Colonic mucosa (tissue), 4 donors: ENCODE measurements at regions not wholly inside any gene's neighbourhood (a gene's known extent, or its start where the extent isn't known, plus 50 kb on each side); places are given as distances from the start of the nearest gene placed in this dataset.

ENCODE experiments used
- DNase-seq: peaks from one replicate; pipeline ENCODE4 v3.0.0-alpha.2; 2020
- H3K27ac ChIP-seq: fragments of 200-600 bp; one replicate; pipeline ENCODE4 v1.8.0; 2021
- H3K27me3 ChIP-seq: fragments of 200-600 bp; one replicate; pipeline ENCODE4 v1.8.0; 2021
- H3K36me3 ChIP-seq: fragments of 200-600 bp; one replicate; pipeline ENCODE4 v1.8.0; 2021
- H3K4me1 ChIP-seq: fragments of 200-600 bp; one replicate; pipeline ENCODE4 v1.8.0; 2021; ENCODE audit warnings: mild to moderate bottlenecking
- H3K4me3 ChIP-seq: fragments of 200-600 bp; one replicate; pipeline ENCODE4 v1.8.0; 2021
- H3K9ac ChIP-seq, 2 donors: one replicate each; pipeline ENCODE4 v1.7.0; 2013; ENCODE audit warnings: control low read depth in 2 of 2, low read depth in 2 of 2, low read length in 2 of 2
- H3K9me3 ChIP-seq: fragments of 200-600 bp; one replicate; pipeline ENCODE4 v1.8.0; 2021
- CTCF ChIP-seq: fragments of 200-600 bp; IDR thresholded peaks from one replicate; pipeline ENCODE4 v1.8.0; 2022; ENCODE audit warnings: antibody characterized with exemption, mild to moderate bottlenecking
- intact Hi-C: fragments of 100-400 bp; cut with DNase I; formaldehyde crosslinking; loops from one replicate; pipeline ENCODE4 v1.14.1; 2022
- donor health status: healthy.
- donor health status: DM: no; HTN: no; CAD: no.
- donor health status: DM: no; HTN: no; CAD: no.

- H3K9ac ChIP-seq = no peak overlapping the region
- DNase-seq = no peak
- H3K27me3 ChIP-seq = no peaks in the 10 kb centered on the region
- H3K9me3 ChIP-seq = no peaks in the 10 kb centered on the region
- no peaks in the 10 kb centered on the region for H3K36me3 ChIP-seq
- H3K27ac ChIP-seq = no peak overlapping the region
- H3K4me3 ChIP-seq = no peak overlapping the region
- no peak for TF ChIP-seq CTCF
- no peaks in the 10 kb centered on the region for H3K4me1 ChIP-seq
- intact Hi-C loops = no loop called here
Observed at GRCh38 chr16:9268446-9268845, 177.0 kb downstream of the HAPSTR1 start.

- no peak for DNase-seq
- Histone ChIP-seq H3K4me1 (no peaks in the 10 kb centered on the region), H3K9me3 (no peaks in the 10 kb centered on the region), H3K9ac (no peak overlapping the region), H3K36me3 (no peaks in the 10 kb centered on the region), H3K27me3 (no peaks in the 10 kb centered on the region), H3K4me3 (no peak overlapping the region), H3K27ac (no peak overlapping the region)
- intact Hi-C loops = no loop called here
- no peak for TF ChIP-seq CTCF
Observed at GRCh38 chr16:9270424-9270823, 179.0 kb downstream of the HAPSTR1 start.

DNA sequence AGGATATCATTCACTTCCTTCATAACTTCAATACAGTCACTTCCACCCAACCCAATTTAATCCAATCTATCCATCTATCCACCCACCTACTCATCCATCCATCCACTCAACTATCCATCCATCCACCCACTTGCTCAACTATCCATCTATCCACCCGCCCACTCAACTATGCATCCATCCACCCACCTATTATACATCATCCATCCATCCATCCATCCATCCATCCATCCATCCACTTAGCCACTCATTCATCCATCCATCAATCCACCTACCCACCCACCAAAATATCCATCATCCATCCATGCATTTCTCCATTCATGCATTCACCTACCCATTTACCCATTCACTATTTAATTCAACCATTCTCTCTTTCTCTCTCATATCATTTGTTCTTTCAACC is 179.5 kb downstream of the HAPSTR1 start:
- H3K27ac ChIP-seq = no peak overlapping the region
- no peaks in the 10 kb centered on the region for H3K36me3 ChIP-seq
- TF ChIP-seq CTCF = no peak
- H3K4me1 ChIP-seq = no peaks in the 10 kb centered on the region
- intact Hi-C loops = no loop called here
- no peak overlapping the region for H3K4me3 ChIP-seq
- no peaks in the 10 kb centered on the region for H3K27me3 ChIP-seq
- no peaks in the 10 kb centered on the region for H3K9me3 ChIP-seq
- no peak overlapping the region for H3K9ac ChIP-seq
- DNase-seq = no peak

DNA sequence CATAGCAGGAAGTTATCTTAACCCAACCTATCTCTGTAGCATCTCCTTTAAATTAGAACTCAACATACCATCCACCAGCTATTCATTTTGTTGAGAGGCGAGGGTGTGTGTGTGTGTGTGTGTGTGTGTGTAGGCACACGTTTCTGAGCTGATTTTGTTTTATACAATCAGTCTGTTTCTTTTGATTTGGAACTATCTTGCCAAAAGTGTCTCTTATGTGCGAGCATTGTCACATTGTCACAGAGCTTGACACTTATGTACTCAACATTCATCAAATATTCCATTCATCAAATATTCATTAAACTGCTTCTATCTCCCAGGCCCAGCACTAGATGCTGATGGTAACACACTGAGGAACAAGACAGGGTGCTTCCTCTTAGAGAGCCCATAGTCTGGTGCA is 180.4 kb downstream of the HAPSTR1 start:
- Histone ChIP-seq H3K4me1 (no peaks in the 10 kb centered on the region), H3K27ac (no peak overlapping the region), H3K27me3 (no peaks in the 10 kb centered on the region), H3K36me3 (no peaks in the 10 kb centered on the region), H3K9me3 (no peaks in the 10 kb centered on the region), H3K9ac (no peak overlapping the region), H3K4me3 (no peak overlapping the region)
- no peak for TF ChIP-seq CTCF
- intact Hi-C loops = no loop called here
- DNase-seq = no peak

- Histone ChIP-seq H3K27ac (no peak overlapping the region), H3K4me3 (no peak overlapping the region), H3K9me3 (no peaks in the 10 kb centered on the region), H3K4me1 (no peaks in the 10 kb centered on the region), H3K36me3 (no peaks in the 10 kb centered on the region), H3K27me3 (no peaks in the 10 kb centered on the region), H3K9ac (no peak overlapping the region)
- intact Hi-C loops = no loop called here
- no peak for DNase-seq
- TF ChIP-seq CTCF = no peak
Observed at GRCh38 chr16:9275377-9275776, 183.9 kb downstream of the HAPSTR1 start.

DNA sequence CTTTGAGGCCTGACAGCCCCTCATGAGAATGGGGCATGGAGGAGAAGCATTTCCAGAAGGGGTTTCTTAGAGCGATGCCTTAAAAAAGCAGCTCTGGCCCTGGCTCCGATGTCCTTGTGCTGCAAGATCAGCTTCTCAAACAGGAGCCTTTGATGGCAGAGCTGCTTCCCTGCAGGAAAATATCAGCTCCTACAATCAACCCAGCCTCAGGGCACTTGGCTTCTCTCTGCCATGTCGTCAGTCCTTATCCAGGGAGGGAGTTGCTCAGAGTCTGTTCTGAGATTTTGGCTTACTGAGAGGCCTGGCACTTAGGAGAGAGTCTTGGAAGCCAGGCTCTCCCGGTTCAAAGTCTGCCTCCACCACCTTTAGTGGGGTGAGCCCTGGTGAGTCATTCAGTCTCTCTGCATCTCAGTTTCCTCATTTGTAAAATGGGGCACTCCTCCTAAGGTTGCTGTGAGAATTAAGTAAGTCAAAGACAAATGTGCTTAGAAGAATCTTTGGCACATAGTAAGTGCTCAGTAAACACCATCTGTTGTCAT is 184.4 kb downstream of the HAPSTR1 start:
- no peak overlapping the region for H3K27ac ChIP-seq
- H3K9me3 ChIP-seq = no peaks in the 10 kb centered on the region
- H3K36me3 ChIP-seq = no peaks in the 10 kb centered on the region

More for the DNA sequence above, 184.4 kb downstream of the HAPSTR1 start:
- H3K4me3 ChIP-seq = no peak overlapping the region
- intact Hi-C loops = no loop called here
- no peak for DNase-seq
- TF ChIP-seq CTCF = no peak
- no peak overlapping the region for H3K9ac ChIP-seq
- H3K4me1 ChIP-seq = no peaks in the 10 kb centered on the region
- no peaks in the 10 kb centered on the region for H3K27me3 ChIP-seq
